GM18502 (cell line): ENCODE measurements at regions not wholly inside any gene's neighbourhood (a gene's known extent, or its start where the extent isn't known, plus 50 kb on each side); places are given as distances from the start of the nearest gene placed in this dataset.

Experiments
- ATAC-seq: cut with Tn5 transposase; IDR thresholded peaks from one replicate; pipeline ENCODE4 v1.9.1; 2021; ENCODE audit warnings: mild to moderate bottlenecking; ENCODE audit not compliant: unreplicated experiment, poor library complexity

DNA sequence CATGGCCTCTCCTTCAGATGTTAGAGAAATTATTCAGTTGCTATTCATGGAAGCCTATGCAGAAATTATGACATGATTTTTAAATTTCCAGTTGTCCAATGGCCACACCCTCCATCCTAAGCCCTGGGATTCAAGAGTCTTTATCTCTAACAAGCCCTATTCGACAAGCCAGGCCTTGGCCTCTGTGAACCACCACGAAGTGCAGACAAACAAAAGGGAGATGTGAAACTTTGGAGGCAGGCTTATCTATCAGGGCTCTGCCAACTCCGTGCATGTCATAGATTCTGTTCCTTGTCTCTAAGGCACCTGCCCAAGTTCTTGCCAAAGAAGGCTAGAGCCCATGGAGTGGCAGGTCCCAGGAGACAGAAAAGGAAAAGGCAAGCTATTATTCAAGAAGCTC, 212.4 kb upstream of the ADAMTS9 start:
- no peak for ATAC-seq

DNA sequence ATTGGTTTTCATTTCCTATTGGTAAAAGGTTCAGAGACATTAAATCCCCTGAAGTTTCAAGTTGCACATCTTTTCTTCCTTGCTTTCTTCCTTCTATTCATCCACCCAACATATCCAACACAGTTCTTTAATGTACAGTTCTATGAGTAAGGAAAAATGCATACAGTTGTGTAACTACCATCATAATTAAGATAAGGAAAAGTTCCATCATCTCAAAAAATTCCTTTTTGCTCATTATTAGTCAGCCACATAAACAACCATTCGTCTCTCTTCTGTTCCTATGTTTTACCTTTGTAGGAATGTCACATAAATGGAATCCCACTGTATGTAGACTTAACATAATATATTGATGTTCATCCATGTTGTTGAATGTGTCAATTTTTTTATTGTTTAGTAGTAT, 211.1 kb upstream of the ADAMTS9 start:
- ATAC-seq: no peak

DNA sequence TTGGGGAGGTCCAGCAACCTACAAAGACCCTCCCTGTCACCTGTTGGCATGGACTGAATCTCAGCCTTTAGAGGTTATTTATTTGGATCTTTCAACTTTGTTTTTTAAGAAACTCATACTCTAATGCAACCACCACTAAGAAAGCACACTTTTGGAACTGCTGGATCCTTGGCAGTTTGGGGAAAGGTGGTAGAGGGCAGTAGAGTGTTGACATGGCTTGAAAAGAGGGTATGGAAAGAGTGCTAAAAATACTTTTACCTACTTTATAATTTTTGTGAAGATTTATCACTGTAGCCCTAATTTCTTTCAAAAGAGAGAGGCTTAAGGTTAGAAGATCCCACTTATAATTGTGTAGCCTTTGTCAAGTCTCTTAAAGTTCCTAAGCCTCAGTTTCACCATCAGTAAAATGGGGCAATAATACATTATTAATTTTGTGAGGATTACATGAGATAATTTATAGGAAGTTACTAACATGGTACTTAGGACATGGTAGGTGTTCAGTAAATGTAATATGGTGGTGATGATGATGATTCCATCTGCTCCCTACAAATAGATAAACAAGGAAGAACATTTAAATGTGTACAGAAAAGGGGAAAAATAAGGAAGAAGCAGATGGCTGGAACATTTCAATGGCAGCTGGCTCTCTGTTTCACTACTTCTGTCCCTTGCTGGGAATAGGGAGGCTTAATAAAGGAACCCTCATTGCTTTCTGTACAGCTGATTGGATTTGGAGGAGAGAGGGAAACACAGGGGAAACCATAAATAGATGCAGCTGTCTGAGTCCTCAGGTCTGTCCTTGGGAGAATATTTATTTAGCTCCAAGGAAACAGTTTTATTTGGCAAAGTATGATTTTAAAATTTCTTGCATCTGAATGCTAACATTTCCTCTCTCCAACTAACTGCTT, 208.4 kb upstream of the ADAMTS9 start:
- ATAC-seq: no peak

DNA sequence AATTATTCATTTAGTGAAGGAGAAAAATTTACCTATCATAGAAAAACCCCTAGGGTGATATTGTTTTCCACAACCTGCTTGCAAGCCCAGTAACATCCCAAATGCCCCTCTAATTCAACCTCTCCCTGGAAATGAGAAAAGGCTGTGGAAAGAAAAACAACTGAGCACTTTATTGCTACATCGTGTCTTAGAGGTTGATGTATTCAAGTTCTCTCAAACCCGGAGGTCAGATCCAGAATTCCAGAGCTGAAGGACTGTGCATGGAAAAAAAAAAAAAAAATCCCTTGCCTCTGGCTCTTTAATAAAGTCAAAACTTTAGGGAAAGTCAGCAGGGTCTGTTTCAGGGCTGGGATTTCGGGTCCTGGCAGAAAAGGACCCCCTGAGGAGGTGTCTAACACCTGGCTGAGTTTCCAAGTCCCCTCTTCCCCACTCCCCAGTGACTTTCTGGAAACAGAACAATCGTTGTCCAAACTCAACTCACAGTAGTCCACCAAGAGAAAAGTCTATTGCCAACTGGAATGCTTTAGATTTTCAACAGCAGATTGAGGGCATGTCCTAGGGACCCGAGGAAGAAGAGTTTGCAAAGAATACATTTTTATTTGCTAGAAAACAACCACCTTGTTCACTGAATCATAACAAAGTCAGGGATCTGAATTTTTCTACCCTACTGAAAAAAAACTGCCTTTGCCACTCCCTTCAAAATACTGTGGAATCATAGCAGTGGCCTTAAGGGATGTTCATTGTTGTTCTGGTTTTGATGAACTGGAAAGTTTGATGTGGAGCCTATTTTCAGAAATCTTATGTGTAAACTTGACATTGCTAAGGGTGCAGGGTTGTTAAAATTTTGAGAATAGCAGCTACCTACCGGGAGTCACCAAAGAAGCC, 207.5 kb upstream of the ADAMTS9 start:
- no peak for ATAC-seq

DNA sequence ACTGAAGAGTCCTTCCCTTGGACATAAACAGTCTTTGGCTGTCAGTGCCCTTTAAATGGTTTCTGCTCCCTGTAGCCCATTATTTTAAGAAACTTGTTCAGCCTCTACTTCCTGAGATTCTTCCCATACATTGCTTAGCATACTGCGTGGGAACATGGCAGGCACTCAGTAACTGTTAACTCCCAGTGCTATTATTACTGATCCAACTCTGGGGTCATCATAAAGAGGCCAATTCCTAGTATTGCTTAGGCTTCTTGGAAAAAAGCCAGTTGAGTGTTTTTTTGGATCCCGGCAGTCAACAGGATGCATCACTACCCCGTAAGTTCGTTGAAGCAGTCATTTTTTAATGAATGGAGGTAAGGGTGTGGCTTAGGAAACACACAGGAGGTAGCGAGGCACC, 206.2 kb upstream of the ADAMTS9 start:
- ATAC-seq: no peak

DNA sequence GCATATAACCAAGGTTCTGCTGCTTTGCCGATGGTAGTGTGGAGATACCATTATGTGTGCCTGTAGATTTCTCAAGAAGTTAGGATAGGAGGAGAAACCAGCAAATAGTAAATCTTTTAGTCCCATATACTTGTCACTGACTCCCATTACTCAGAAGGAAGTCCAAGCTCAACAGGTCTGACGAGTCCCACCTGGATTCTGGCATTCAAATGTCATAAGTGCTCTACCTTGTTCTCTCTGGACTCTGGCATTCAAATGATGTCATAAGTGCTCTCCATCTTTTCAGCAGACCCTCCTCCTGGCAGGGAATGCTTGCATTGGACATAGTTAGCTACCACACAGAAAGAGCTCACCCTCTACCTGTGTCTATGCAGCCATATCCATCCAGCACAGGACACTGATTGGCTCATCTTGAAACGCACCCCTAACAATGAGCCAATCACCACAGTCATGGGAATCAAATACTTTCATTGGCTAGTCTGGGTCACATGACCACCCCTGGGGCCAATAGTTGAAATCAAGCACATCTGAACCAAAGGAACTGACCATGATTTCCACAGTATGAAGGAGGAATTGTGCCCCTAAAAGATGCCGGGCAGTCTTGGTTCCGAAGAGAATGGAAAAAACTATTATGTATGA, 205.0 kb upstream of the ADAMTS9 start:
- no peak for ATAC-seq

DNA sequence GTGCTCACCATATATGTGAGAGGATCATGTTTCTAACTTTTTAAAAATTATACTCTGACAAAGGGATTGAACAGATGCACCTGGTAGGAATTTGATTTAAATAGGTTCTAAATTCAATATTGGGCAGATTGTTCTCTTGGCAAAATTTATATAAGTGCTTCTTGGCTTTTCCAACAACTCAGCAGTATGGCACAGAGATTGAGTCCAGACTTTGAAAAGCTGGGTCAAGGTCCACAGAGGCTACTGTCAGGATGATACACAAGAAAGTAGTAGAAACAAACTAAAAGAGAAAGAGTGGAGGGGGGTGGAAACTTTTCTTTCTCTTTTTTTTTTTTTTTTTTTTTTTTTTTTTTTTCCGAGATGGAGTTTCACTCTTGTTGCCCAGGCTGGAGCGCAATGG, 203.2 kb upstream of the ADAMTS9 start:
- ATAC-seq: no peak

DNA sequence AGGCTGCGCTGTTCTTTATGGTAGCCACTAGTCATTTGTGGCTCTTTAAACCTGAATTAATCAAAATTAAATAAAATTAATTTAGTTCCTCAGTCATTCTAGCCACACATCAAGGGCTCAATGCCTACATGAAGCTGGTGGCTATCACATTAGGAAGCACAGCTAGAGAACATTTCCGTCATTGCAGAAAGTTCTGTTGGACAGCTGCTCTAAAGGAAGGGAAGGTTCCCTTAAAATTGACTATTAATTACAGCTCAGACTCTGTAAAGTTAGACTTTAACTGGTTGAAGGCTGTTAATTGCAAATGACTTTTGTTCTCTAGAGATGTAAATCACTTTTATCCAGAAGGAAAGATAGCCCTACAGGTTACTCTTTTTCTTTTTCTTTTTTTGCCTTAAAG, 202.7 kb upstream of the ADAMTS9 start:
- ATAC-seq: no peak

DNA sequence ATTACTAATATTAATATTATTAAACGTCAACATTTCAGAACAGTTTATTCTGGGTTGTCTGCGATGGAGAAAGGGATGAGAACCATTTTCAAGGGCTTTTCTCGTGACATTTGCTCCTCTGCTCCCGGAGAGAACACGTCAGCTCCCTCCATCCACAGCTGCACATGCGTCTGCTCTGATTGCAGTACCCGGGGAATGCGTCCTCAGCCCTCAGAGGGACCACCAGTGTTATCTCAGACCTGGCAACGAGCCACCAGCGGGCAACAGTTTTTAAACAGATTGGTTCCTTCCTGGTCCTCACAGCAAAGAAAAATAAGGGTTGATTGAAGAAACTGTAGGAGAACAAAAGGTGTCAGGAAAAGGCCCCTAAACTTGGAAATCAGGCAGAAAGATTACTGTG, 202.2 kb upstream of the ADAMTS9 start:
- no peak for ATAC-seq

DNA sequence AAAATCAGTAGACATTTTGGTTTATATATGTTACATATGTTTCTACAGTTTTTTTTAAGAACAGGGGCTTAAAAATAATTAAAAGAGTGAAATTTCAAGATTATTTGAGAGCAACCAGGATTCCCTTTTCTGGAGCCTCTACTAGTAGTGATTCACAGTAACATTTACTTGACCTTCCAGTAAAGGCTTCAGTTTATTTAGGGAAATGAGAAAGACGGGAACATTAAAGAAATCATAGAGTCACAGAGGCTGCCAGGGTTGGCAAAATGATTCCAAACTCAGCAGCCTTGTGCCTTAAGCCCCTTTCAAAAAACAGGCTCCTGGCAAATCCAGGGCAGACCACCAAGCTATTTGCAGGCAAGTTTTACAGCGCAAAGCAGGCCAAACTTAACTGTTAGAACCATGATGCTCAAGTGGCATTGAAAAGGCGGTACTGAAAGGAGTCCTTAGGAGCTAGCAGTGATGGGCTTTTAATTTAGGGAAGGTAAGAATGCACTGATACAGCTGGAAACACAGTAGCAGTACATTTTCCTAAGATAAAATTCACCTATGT, 201.1 kb upstream of the ADAMTS9 start:
- ATAC-seq: no peak

DNA sequence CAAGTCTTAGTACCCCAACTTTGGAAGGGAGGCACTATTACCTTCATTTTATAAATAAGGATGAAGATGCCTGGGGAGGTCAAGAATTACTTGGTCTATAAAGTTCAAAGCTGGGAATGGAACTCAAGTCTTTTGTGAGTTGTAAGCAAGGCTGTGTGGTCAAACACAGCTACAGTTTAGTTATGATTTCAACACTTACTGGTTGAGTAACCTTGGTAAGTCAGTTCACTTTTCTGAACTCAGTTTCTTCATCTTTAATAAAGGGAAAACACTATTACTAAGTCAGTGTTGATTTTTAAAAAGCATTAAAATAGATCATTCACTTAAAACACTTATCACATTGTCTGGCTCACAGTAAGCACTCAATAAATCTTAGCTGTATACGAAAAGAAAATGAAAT, 200.4 kb upstream of the ADAMTS9 start:
- ATAC-seq: no peak

DNA sequence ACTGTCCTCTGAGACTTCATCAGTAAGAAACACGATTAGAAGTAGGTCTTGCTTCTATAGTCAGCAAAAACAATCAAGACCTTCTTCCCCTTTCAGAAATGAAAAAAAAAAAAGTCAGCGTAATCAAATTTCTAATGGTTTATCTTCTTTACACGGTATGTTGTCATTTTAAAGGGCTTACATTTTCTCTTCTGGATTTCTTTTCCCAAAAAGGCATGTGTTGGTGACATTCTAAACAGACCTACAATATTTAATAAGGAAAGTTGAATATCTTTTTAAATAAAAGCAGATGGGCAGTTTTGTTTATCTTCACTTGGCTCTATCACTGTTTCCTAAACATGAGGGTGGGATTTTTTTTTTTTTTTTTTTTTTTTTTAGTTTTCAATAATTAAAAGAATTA, 197.3 kb upstream of the ADAMTS9 start:
- no peak for ATAC-seq

DNA sequence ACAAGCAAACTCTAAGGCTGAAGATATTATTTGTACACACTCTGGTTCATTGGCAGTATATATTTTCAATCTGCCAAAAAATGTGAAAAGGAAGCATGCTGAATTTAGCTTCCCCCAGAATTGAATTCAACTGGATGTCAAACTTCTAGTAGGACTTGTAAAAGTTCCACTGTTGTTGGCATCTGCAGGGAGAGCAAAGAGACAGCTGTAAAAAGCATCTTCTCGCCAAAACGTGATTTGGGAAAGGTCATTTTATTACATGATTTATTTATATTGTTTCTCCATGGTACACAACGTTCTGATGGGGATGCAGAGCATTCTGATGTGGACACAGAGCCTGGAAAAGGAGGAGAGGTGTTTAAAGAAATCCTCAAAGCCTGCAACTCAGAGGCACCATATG, 196.7 kb upstream of the ADAMTS9 start:
- no peak for ATAC-seq

DNA sequence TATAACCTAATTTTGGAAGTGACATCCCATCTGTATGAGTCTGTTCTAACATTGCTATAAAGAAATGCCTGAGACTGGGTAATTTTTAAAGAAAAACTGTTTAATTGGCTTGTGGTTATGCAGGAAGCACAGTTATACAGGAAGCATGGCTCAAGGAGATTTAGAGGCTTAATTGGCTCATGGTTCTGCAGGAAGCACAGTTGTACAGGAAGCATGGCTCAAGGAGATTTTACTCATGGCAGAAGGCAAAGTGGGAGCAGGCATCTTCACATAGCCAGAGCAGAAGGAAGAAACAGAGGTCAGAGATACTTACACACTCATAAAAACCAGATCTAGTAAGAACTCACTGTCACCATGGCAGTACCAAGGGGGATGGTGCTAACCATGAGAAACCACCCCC, 193.1 kb upstream of the ADAMTS9 start:
- no peak for ATAC-seq

DNA sequence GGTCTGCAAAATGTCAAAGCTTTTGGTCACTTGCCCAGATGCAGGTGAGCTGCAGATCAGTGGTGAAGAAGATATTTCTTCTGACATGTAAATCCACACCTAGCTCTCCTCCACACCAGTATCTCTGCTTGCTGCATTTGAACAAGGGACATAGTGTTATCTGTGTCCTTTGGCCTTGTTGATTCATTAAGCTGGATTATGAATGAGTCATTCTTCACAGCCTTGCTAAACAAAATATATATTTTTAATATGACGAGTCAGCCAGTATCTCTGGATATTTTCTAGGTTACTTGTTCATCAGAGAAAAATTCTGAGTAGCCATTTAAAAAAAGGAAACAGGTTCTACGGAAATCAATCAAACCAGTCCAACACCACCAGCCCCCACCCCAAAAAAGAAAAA, 190.6 kb upstream of the ADAMTS9 start:
- ATAC-seq: no peak

DNA sequence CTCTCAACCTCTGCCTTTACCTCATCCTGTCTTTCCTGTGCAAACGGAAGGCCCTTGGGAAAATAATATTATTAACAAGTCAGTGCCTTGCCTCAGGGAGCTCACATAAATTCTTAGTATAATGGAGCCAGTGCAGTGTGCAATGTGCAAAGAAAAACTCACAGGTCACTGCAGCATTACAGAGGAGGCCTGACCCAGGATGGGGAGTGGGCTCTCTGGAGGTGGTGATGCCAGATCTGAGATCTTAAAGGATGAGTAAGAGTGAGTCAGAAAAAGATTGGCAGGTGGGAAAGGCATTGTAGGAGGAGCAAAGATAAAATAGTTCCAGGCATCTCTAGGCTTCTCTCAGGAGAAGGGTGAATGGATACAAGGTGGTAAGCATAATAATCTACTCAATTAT, 185.6 kb upstream of the ADAMTS9 start:
- ATAC-seq: no peak

DNA sequence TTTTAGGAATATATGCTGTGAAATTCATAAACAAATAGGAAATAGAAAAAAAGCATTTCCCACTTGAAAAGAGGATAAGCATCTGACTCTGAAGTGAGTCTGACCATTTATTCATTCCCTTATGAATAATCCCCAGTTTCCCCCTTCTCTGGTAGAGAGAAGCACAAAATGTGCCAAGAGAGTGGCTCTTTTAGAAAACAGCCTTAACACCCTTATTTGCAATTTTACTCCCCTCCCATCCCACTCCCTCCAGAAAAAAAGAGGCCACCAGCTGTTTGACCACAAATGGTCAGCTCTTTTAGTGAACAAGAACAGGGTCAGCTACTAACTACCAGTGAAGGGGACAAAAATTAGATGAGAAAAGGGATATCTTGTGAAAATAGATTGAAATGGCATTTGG, 184.5 kb upstream of the ADAMTS9 start:
- no peak for ATAC-seq

DNA sequence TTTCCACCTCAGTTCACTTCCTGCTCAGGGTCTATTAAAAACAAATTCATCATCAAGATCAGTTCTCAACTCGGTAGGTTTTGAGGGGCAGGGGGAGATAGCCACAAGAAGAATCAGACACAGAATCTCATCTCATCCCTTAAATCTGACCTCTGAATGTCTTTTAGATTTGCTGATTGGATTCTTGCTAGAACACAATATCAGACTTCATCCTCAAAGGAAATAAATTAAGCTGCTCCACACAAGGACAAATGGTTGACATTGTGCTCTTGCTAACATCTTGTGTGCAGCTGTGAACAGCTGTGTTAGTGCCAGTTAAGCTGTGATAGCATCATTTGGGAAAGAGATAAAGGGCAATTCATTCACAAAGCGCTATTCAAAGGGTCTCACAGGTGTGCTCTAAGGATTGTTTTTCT, 184.0 kb upstream of the ADAMTS9 start:
- no peak for ATAC-seq

DNA sequence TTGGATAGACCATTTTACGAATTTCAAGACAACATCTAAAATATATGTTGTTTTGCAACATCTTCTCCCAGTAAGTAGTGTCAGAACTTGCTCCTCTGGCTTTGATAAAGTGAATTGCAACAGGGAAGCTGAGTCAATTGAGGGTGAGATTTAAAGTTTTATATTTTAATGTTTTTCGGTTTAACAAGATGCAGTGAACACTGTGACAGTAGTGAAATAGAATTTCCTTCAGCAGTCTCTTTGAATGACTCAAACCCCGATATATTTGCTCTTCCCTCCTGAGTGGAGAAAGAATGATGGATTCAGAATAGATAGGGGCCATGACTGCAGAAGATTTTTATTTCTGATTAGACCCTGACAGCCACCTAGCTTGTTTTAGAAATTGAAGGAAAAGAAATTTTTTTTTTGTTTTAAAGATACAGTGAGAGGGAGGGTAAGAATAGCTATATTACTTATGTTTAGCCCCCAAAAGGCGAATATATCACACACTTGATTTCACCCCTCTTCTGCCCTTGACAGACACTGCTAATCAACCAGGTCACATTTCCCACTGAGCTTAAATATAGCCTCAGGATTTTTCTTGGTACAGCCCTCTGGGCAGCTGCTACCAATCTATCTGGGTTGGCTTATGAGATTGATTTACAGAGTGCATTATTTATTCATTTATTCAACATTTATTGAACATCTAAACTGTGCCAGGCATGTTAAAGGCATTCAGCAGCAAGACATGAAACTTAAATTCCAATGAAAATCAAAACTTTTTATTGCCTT, 183.3 kb upstream of the ADAMTS9 start:
- ATAC-seq: no peak

DNA sequence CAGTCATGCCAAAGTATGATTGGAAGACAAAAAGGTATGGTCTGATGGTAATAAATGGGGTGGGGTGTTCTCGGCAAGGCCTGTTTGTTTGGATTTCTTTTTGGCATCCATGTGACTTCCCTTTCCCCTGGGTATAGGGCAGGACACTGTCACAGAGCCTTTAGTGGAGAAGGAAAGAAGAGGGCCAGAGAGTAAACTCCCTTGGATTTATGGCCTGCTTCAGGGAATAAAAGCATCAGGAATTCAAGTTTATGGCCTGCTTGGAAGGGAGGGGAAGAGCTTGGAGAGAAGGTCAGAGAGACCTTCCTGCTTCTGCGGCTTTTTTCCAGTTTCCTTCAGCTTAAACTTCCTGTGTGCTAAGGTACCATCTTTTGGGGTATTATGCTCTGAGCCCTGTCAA, 179.4 kb upstream of the ADAMTS9 start:
- ATAC-seq: no peak
